GM19455 (cell line): ENCODE measurements at regions not wholly inside any gene's neighbourhood (a gene's known extent, or its start where the extent isn't known, plus 50 kb on each side); places are given as distances from the start of the nearest gene placed in this dataset.
"Not testable (repeated sequence)": the region's sequence is repeated elsewhere in the genome, so short reads cannot be mapped to it uniquely, and the experiment has no call there.

ENCODE experiments used
- ATAC-seq: cut with Tn5 transposase; IDR thresholded peaks from one replicate; pipeline ENCODE4 v1.9.1; 2021; ENCODE audit not compliant: unreplicated experiment

DNA sequence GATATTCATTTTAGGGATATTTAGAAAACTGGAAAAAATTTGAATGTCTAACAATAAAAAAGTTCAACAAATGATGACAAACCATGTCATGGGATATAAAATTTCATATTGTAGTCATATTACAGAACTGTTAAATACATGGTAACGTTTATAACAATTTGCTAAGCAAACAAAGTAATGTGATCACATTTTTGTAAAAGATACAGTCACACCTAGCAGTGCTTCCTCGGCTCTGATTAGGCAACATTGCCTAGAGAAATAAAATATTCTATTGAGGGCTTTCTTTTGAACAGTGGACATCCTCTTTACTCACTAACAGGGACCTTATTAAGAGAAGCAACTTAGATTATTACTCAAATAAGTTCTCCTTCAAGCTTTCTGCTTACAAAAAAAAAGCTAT lies 605.5 kb downstream of the GATA3 start:
- no peak for ATAC-seq

DNA sequence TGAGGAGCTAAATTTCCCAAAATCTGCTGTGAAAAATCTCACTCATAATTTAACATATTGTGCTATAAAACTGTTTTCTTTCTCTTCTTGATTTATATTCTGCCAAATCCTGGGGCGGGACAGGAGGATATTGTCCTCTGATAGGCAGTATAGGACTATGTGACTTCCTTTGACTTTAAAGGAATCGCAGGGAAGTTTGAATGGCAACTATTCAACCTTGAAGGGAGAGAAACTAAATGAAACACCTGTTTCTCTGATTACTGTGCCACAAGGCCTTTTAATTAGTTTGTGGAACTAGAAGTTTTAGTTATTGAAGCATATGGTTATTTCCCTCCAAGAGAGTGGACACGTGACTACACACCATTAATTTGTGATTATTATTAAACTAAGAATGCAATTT lies 607.4 kb downstream of the GATA3 start:
- no peak for ATAC-seq

DNA sequence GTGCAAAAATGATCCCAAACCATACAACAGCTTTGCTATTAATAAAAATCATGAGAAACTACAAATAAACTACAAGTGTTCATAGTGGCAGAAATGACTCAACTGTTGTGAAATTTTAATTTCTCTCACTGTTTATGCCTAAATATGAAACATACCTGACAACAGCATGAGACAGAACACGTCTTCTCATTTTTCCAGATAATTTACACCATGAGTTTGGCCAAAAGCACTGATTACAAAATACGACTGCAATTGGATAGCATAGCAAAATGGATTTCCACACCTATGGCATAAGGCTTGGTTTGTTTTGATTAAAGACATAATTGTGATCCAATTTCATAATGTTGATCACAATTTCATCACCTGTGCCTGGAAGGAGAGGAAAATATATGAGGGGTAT lies 608.6 kb downstream of the GATA3 start:
- ATAC-seq = no peak

GRCh38 chr10:8665322-8665721 lies 610.8 kb downstream of the GATA3 start:
- no peak for ATAC-seq

DNA sequence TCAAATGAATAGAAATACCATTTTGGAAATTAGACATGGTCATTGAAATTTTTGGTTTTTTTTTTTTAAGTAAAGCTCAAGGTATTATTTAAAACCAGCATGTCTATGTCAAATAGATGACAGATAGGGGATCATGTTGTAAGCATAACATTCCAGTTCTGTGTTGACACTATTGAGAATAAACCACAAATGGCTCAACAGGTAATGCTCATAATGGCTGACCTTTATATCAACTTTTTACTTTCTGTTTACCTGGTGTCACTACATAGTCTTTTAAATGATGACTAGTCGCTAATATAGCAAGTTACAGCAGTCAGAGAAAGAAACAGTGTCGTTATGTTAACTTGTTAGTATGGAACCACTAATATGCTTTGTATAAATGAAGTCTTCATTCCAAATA lies 616.0 kb downstream of the GATA3 start:
- ATAC-seq = no peak

- no peak for ATAC-seq
These were observed 619.7 kb downstream of the GATA3 start for GRCh38 chr10:8674230-8674629.

DNA sequence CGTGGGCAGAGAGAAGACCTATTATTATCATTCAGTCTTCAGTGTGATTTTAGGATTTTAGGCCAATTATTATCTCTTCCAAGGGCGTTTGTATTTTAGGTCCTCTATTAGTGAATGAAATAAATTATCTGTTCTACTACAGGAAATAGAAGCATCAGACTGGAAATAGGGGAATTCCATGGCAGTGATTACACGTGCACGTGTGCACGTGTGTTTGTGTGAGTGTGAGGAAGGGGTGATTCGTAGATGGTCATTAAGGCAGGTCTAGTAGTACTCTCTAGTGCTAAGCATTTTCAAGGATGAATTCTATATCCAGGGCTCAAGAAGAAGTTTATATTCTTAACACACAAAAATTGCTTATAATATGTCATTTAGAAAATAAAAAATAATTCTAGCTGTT lies 623.2 kb downstream of the GATA3 start:
- ATAC-seq = no peak

DNA sequence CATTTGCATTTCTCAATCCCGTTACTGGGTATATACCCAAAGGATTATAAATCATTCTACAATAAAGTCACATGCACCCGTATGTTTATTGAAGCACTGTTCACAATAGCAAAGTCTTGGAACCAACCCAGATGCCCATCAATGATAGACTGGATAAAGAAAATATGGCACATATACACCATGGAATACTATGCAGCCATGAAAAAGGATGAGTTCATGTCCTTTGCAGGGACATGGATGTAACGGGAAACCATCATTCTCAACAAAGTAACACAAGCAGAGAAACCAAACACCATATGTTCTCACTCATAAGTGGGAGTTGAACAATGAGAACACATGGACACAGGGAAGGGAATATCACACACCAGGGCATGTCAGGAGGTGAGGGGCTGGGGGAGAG lies 630.4 kb downstream of the GATA3 start:
- ATAC-seq = not testable (repeated sequence)

GRCh38 chr10:8688881-8689280 lies 634.4 kb downstream of the GATA3 start:
- no peak for ATAC-seq

- ATAC-seq = no peak
These were observed 637.1 kb downstream of the GATA3 start for GRCh38 chr10:8691498-8692017.

DNA sequence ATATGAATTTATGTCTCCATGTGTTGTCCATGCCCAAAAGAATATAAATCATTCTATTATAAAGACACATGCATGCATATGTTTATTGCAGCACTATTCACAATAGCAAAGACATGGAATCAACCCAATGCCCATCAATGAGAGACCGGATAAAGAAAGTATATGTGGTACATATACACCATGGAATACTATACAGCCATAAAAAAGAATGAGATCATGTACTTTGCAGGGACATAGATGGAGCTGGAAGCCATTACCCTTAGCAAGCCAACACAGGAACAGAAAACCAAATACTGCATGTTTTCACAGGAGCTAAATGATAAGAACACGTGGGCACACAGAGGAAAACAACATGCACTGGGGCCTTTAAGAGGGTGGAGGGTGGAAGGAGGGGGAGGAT lies 639.1 kb downstream of the GATA3 start:
- ATAC-seq = not testable (repeated sequence)

- no peak for ATAC-seq
These were observed 642.3 kb downstream of the GATA3 start for GRCh38 chr10:8696746-8697145.

- no peak for ATAC-seq
These were observed 646.2 kb downstream of the GATA3 start for GRCh38 chr10:8700689-8701088.

GRCh38 chr10:8702181-8702580 lies 647.7 kb downstream of the GATA3 start:
- ATAC-seq = no peak

DNA sequence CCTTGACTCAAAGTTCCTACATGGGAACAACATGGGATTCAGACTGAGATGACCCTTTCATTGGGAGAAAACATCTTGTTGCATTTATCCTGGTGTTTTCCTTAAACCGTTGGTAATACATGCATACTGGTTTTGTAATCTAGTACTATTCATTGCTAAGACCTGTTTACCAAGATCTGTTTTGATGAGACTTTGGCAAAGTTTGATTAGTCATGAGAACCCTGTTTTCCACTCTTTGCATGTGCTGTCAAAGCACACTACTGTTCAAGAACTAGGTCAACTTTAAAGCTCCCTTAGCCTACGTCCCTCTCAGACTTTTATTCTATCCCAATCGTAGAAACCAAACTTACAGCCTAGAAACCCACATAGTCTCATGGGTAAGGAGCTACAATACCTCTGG lies 650.9 kb downstream of the GATA3 start:
- ATAC-seq = no peak

- no peak for ATAC-seq
These were observed 658.2 kb downstream of the GATA3 start for GRCh38 chr10:8712656-8713055.

- no peak for ATAC-seq
These were observed 665.5 kb downstream of the GATA3 start for GRCh38 chr10:8719971-8720370.

GRCh38 chr10:8721650-8722049 lies 667.2 kb downstream of the GATA3 start:
- ATAC-seq = no peak

DNA sequence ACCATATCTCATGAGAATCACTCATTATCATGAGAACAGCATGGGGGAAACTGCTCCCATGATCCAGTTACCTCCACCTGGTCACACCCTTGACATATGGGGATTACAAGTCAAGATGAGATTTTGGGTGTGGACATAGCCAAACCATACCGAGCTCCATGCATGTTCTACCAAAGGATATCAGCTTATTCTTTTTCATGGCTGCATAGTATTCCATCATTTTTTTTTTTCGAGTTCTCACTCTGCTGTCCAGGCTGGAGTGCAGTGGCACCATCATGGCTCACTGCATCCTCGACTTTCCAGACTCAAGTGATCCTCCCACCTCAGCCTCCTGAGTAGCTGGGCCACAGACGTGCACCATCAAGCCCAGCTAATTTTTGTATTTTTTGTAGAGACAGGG lies 668.3 kb downstream of the GATA3 start:
- no peak for ATAC-seq

GRCh38 chr10:8725343-8725742 lies 670.9 kb downstream of the GATA3 start:
- ATAC-seq = no peak

GRCh38 chr10:8726084-8726778 lies 671.7 kb downstream of the GATA3 start:
- ATAC-seq = no peak

DNA sequence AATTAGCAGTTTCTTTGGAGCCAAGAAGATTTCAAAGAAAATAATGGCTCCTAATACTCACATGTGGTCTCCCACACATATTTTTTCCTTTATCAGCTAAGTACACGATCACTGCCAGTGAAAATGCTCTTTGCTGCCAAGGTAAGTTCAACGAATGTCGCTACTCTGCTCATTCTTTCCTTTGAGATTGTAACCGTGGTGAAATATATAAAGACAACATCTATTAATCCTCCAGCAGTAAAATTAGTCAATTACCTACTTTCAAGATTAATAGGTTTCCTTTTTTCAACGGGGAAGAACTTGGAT lies 672.2 kb downstream of the GATA3 start:
- ATAC-seq = no peak
